Loucy (cell line): ENCODE measurements at regions not wholly inside any gene's neighbourhood (a gene's known extent, or its start where the extent isn't known, plus 50 kb on each side); places are given as distances from the start of the nearest gene placed in this dataset.

Source experiments
- CTCF ChIP-seq: fragments of 200-600 bp; sonication (generic); conservative IDR thresholded peaks from 2 replicates; pipeline ENCODE4 v1.5.1; 2014; ENCODE audit warnings: mild to moderate bottlenecking, antibody characterized with exemption, low read length
- EZH2phosphoT487 ChIP-seq: fragments of 200-600 bp; IDR thresholded peaks from 2 replicates; pipeline ENCODE4 v1.6.1; 2018; ENCODE audit warnings: antibody characterized with exemption, mild to moderate bottlenecking, moderate library complexity, borderline replicate concordance

GRCh38 chr4:57426779-57427395 is 316.7 kb upstream of the IGFBP7 start:
- TF ChIP-seq CTCF (peak; percentile 87), EZH2phosphoT487 (no peak)
